ENCODE measurements at regions not wholly inside any gene's neighbourhood (a gene's known extent, or its start where the extent isn't known, plus 50 kb on each side); places are given as distances from the start of the nearest gene placed in this dataset.
A peak's percentile ranks its signal among the peaks of the same experiment; 100 is the strongest.
"Not testable (repeated sequence)": the region's sequence is repeated elsewhere in the genome, so short reads cannot be mapped to it uniquely, and the experiment has no call there.

- DNase-seq (no peak), ATAC-seq (no peak)
- Histone ChIP-seq H3K4me1 (ENCODE audit: low read depth) (peaks cover 6% of the 10 kb centered on the region), H3K4me3 (no peak overlapping the region), H3K36me3 (ENCODE audit: low read depth) (no peaks in the 10 kb centered on the region), H3K9me3 (no peaks in the 10 kb centered on the region)
- TF ChIP-seq CTCF (IDR thresholded peaks at IDR 0.05), result no peak
- intact Hi-C loops (cut with DNase I, micrococcal nuclease), result no loop called here
These were observed 524.1 kb downstream of the TMEM38B start for GRCh38 chr9:106218427-106218826.

- no peak for ATAC-seq
- intact Hi-C loops (cut with DNase I, micrococcal nuclease), result no loop called here
- no peak for TF ChIP-seq CTCF (IDR thresholded peaks at IDR 0.05)
- Histone ChIP-seq H3K9me3 (no peaks in the 10 kb centered on the region), H3K4me3 (no peak overlapping the region), H3K36me3 (ENCODE audit: low read depth) (no peaks in the 10 kb centered on the region), H3K4me1 (ENCODE audit: low read depth) (peaks cover 6% of the 10 kb centered on the region)
- no peak for DNase-seq
These were observed 524.5 kb downstream of the TMEM38B start for GRCh38 chr9:106218854-106219253.

GRCh38 chr9:106220415-106220814, 526.1 kb downstream of the TMEM38B start:
- ATAC-seq (peak; percentile 47), DNase-seq (peak in 1 of 3 donors; percentile 6)
- Histone ChIP-seq H3K36me3 (ENCODE audit: low read depth) (no peaks in the 10 kb centered on the region), H3K9me3 (no peaks in the 10 kb centered on the region), H3K4me3 (no peak overlapping the region), H3K4me1 (ENCODE audit: low read depth) (peaks cover 6% of the 10 kb centered on the region)
- no peak for TF ChIP-seq CTCF (IDR thresholded peaks at IDR 0.05)
- intact Hi-C loops (cut with DNase I, micrococcal nuclease), result no loop called here

- TF ChIP-seq CTCF (IDR thresholded peaks at IDR 0.05), result no peak
- Histone ChIP-seq H3K9me3 (no peaks in the 10 kb centered on the region), H3K4me3 (no peak overlapping the region), H3K4me1 (ENCODE audit: low read depth) (no peaks in the 10 kb centered on the region), H3K36me3 (ENCODE audit: low read depth) (no peaks in the 10 kb centered on the region)
- intact Hi-C loops (cut with DNase I, micrococcal nuclease), result no loop called here
- DNase-seq (no peak), ATAC-seq (no peak)
These were observed 534.5 kb downstream of the TMEM38B start for GRCh38 chr9:106228861-106229260.

- no peaks in the 10 kb centered on the region for H3K36me3 ChIP-seq (ENCODE audit: low read depth)
- intact Hi-C loops (cut with DNase I, micrococcal nuclease), result no loop called here
- no peak for TF ChIP-seq CTCF (IDR thresholded peaks at IDR 0.05)
- no peaks in the 10 kb centered on the region for H3K9me3 ChIP-seq
- DNase-seq (no peak), ATAC-seq (no peak)
- no peak overlapping the region for H3K4me3 ChIP-seq
- no peaks in the 10 kb centered on the region for H3K4me1 ChIP-seq (ENCODE audit: low read depth)
These were observed 538.8 kb downstream of the TMEM38B start for GRCh38 chr9:106233116-106233515.

- H3K4me1 ChIP-seq (ENCODE audit: low read depth); ATAC-seq; H3K4me3 ChIP-seq; intact Hi-C loops (cut with DNase I, micrococcal nuclease); DNase-seq; H3K9me3 ChIP-seq; H3K36me3 ChIP-seq (ENCODE audit: low read depth): not testable (repeated sequence)
These were observed 566.6 kb downstream of the TMEM38B start for GRCh38 chr9:106260908-106261307.
